Suppressor macrophage treated with lipopolysaccharide for 4 hours (primary cell): ENCODE measurements at regions not wholly inside any gene's neighbourhood (a gene's known extent, or its start where the extent isn't known, plus 50 kb on each side); places are given as distances from the start of the nearest gene placed in this dataset.

ENCODE experiments used
- DNase-seq: peaks from one replicate; pipeline ENCODE4 v3.0.0-alpha.2; 2020

DNA sequence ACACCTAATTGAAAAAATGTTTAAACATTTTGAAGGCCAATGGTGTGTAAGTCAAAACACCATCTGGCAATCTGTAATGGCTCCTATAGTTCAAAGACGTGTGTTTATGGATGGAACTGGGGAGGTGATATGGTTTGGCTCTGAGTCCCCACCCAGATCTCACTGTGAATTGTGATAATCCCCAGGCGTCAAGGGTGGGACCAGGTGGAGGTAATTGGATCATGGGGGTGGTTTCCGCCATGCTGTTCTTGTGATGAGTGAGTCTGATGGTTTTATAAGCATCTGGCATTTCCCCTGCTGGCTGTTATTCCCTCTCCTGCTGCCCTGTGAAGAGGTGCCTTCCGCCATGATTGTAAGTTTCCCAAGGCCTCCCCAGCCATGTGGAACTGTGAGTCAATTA is 52.2 kb downstream of the ADRA2C start:
- no peak for DNase-seq

DNA sequence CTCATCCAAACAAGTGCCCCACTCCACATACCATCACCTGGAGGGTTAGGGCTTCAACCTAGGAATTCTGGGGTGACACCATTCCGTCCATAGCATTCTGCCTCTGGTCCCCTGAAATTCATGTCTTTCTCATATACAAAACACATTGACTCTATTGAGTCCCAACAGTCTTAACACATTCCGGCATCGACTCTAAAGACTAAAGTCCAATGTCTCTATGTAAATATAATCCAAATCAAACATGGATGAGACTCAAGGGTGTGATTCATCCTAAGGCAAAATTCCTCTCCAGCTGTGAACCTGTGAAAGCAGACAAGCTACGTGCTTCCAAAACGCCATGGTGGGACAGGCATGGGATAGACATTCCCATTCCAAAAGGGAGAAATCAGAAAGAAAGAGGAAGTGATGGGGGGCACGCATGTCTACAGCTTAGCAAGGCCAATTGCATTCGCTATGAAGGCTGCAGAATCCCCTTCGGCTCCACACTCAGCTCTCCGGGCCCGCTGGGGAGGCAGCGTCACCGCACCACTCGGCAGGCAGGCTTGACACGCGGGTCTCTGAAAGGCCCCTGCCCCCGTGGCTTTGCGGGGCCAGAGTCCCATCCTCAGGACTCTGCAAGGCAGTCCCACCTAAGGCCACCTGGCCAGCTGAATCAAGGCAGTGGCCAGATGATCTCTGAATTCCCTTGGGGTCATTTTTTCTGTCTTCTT is 53.2 kb downstream of the ADRA2C start:
- DNase-seq, result no peak

- DNase-seq, result no peak
Observed at GRCh38 chr4:3820016-3820805, 54.0 kb downstream of the ADRA2C start.

DNA sequence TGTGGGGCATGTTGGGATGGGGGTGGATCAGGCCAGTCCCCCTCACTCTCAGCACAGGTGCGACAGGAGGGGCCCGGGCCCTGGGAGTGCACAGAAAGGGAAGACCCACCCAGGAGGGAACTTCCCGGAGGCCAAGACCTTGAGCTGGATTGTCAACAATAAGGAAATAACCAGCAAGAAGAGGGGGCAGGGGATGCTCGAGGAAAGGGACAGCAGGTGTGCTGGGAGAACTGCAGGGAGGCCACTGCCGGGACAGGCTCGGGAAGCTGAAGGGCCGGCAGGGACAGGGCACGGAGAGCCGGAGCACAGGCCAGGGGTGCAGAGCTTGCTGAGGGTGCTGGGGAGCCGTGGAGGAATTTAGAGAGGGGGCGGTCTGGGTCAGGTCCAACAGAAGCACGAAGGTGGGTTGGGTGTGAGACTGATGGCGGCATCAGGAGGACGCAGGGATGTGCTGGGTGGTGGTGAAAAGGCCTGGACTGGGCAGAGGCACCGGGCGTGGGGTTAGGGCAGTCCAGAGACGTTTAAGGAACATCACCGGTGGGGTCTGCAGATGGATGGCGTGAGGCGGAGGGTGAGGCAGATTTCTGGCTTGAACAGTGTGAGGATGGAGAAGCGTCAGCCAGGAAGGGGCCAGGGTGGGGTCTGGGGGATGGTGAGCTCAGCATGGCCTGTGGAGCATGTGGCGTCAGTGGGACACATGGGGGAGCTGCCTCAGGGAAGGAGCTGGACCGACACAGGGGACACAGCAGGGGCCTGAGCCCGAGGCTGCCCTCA is 54.8 kb downstream of the ADRA2C start:
- no peak for DNase-seq

DNA sequence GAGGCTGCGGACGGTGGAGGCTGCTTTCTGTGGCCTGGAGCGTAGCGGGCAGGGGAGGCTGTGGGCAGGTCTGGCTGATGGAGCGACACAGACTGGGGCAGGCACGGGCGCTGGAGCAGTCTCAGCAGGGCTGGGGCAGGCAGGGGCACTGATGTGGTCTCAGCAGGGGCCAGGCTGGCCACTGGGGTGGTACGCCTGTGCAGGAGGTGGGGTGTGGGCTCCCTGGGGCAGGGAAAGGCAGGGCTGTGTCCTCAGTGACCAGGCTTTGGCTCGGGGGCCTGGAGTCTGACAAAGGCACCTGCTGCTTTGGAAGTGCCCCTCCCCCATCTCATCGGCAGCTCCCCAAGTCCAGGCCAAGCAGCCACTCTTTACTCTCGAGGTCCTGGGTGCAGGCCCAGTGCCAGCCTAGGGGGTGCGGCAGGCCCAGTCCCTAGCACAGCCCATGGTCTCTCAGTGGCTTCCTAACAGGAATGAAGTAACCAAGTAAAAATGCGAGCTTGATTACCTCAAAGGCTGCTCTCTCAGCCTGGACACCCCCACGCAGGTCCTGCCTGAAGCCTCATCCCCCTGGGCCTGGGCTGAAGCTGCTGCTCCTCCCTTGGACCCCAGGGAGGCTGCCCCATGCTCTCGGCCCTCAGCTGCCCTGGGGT is 55.5 kb downstream of the ADRA2C start:
- DNase-seq, result no peak

GRCh38 chr4:3822230-3822947 is 56.2 kb downstream of the ADRA2C start:
- DNase-seq, result no peak

DNA sequence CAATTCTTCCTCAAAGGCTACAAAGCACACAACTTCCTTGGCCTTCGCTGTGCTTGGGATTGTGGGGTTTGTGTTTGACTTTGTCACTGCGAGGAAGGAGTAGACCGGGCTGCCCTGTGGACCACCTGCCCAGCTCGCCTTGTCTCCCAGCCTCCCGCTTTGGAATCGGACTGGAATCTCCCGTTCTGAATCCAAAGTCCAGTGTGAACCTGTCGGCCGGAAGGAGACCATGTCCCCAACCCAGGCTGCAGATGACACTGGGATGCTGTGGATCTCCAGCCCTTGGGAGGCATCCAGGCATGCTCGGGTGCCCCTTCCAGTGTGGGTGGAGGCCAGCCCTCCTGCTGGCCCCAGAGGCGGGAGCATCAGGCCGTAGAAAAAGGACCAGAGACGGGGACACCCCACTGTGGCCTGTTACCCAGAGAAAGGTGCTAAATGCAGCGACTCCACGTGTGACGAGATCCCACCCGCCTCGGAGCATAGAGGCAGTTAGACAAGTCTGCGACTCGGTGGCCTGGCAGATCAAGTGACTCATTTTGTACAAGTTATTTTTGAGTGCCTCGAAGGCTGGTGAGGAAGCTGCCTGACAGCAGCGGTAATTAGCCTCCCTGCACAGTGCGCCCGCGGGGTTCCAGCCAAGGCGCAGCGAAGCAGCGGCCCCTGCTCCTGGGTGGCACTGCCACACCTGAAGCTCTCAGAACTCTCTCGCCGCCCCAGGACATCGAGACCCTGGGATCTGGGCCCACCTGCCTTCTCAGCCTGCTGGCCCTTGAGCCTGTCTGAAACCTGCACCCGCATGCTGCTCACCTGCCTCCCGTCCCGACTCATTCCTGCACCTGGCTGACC is 57.5 kb downstream of the ADRA2C start:
- DNase-seq, result no peak

GRCh38 chr4:3824521-3825270 is 58.5 kb downstream of the ADRA2C start:
- DNase-seq, result no peak

DNA sequence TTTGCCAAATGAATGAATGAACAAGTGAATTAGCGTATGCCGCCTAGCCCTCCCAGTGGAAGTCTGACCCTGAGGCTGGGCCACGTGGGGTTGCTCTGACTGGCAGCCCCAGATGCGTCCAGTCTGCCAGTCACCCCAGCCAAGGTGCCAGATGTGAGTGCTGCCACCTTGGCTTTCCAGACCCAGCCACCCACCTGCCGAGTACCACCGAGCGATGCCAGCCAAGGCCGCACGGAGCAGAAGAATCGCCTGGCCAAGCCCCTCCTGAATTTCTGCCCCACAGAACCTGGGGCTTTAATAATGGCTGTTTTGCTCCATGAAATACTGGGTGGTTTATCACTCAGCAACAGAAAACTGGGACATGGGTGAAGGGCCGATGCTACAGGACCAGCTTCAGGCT is 59.3 kb downstream of the ADRA2C start:
- DNase-seq, result no peak

- DNase-seq, result no peak
Observed at GRCh38 chr4:3826247-3827172, 60.3 kb downstream of the ADRA2C start.

DNA sequence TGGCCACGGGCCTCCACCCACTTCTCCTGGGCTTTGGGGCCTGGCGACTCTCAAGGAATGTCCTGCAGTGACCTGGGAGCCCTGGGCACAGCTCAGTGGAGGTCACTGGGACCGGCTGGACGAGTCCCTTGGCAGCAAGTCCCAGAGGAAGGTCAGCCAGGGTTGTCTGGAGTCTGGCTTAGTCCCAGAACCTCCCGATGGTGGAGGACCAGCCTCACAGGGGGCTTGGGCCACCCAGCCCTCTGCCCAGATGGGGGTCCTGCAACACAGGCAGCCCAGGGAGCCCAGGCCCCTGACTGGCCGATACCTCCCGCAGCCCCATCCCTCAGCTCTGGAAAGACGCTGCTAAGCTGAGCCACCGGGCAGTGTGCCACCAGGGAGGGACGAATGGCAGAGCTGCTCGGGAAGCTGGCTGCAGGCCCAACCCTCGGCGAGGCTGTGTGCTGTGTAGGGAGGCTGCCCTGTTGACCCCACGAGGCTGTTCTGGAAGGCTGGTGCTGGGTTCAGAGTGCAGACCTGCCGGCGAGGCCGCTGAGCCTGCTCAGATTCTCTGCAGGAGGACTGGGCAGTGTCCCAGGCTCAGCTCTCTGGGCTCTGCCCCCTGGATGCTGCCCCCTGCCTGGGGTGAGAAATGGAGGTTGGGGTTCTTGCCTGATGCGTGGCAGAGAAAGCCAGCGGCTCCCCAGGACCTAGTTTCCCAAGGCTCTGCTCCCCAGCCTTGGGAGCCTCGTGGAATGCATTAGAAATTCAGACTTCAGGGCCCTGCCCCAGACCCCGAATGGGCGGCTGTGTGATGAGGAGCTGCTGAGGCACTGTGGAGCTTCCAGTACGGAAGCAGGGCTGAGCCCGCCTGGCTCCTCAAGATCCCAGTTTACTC is 61.7 kb downstream of the ADRA2C start:
- no peak for DNase-seq

DNA sequence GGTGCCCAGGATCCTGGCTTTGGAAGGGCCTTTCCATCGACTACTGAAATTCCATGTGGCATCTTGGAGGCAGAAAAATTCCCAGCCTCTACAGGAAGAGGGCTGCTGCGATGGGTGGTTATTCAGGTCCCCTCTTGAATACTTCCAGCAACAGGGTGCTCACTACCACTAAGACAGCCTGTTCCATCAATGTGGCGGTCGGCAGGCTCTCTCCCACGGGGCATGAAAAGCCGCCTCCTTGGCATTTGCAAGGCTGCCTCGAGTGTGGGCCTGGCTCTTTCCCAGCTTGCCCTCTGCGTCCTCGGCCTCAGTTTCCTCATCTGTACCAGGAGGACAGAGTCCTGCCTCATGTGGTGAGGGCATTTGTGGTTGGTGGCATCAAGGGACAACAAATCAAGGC is 62.4 kb downstream of the ADRA2C start:
- no peak for DNase-seq

DNA sequence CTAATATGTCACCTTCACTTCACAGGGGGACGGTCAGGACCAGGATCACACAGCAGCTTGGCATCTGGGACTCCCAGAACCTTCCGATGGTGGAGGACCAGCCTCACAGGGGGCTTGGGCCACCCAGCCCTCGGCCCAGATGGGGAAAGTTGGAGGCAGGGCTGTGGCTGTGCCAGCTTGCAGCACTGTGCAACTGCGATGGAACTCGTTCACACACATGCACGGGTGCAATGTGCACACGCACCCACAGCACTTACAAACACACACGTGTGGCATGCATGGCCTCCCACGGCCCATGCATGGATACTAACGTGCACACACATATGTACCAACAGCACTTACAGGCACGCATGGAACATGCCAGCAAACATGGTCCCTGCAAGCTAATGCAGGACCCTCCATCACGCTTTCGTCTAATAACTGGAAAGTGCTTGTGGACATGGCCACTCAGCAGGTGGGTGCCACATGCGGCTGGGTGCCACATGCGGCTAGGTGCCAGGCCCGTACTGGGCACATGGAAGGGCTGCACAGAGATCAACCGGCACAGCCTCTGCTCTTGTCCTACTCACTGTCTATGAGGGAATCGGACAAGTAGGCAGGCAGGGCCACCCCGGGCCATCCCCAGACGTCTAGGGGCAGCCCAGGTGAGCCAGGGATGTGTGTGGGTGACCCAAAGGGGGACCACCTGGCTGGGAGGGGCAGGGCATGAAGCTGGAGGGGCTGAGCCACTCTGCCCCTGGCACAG is 63.2 kb downstream of the ADRA2C start:
- no peak for DNase-seq

DNA sequence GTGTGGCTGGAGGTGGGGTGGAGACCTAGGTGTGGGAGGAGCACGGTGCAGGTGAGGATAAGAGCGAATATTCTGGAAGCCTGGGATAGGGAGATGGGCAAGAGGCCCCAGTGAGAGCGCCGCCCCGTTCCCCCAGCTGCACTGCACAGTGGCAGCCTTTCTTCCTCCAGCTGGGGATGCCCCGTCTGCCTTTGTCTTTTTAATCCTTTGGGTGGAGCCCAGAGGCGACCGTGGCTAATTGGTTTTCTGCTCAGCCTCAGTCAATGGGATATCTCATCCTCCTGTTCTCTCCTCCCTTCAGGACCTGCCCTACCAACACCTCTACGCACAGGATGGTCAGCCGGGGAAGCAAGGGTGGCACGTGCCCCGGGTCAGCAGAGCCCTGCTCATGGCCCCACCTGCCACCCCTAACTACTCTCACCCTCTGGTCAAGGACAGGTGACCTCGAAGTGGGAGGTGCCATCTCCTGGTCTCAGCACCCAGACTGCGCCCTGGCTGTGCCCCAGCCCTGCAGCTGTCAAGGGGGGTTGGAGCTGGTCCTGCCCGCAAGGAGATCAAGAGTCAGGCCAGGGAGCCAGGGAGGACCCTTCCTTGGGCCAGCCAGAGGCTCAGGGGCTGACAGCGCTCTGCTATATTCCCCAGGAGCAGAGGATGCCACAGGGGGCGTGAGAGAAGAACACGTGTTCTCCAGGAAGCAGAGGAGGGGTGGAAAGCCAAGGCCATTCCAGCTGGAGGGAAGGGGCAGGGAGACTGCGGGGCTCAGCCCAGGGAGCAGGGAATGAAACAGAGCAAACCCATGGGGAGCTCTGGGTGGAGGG is 64.0 kb downstream of the ADRA2C start:
- DNase-seq, result no peak

- DNase-seq, result no peak
Observed at GRCh38 chr4:3830774-3831528, 64.8 kb downstream of the ADRA2C start.

DNA sequence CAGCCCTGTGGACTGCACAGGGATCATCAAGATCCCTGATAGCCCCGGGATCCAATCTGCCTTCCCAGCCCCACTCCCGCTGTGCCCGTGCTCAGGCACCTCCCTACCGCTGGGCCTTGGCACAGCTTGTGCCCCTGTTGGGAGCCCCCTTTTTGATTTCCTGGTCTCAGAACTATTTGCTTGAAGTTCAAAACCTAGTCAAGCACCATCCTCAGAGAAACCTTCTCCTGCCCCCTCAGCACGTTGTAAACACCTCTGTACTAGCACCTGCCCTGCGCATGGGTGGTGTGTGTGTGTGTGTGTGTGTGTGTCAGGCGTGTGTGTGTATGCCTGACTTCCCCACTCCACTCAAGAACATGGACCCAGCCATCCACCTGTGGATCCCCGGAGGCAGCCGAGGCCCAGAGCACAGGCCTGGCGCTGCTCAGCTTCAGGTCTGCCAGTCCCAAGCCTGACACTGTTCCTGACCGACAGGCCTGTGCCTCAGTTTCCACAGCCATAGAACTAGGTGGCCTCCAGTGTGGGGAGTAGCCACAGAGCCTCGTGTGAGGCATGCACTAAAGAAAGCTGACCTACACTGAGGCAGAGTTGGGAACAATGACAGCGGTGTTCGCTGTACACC is 65.5 kb downstream of the ADRA2C start:
- no peak for DNase-seq
